GM12878 (cell line): ENCODE measurements at regions not wholly inside any gene's neighbourhood (a gene's known extent, or its start where the extent isn't known, plus 50 kb on each side); places are given as distances from the start of the nearest gene placed in this dataset.

ENCODE experiments used
- CEBPB ChIP-seq, 2 experiments: fragments of 150-350 bp in 1 of 2; IDR thresholded peaks; 2 replicates each; pipeline ENCODE4 v1.6.1; 2012 to 2014; ENCODE audit warnings: low read depth in 2 of 2, low read length in 2 of 2, borderline replicate concordance in 1 of 2, inconsistent platforms in 1 of 2
- CHD1 ChIP-seq: IDR thresholded peaks from 2 replicates; pipeline ENCODE4 v1.6.1; 2012; ENCODE audit warnings: low read depth, low read length, improper control_type of control experiment
- EZH2 ChIP-seq: IDR thresholded peaks from 2 replicates; pipeline ENCODE4 v1.6.1; 2012; ENCODE audit warnings: low read depth, mild to moderate bottlenecking, control low read depth, inconsistent platforms, low read length, borderline replicate concordance; ENCODE audit not compliant: control insufficient read depth
- JUND ChIP-seq: IDR thresholded peaks from 2 replicates; pipeline ENCODE4 v1.6.1; 2012; ENCODE audit warnings: low read depth, mild to moderate bottlenecking, low read length, improper control_type of control experiment, moderate library complexity
- KDM1A ChIP-seq: fragments of 200-600 bp; sonication (generic); IDR thresholded peaks from 2 replicates; pipeline ENCODE4 v1.6.1; 2016; ENCODE audit warnings: borderline replicate concordance
- MAX ChIP-seq: IDR thresholded peaks from 2 replicates; pipeline ENCODE4 v1.6.1; 2012; ENCODE audit warnings: low read depth, low read length, improper control_type of control experiment
- NFYA ChIP-seq: IDR thresholded peaks from 2 replicates; pipeline ENCODE4 v1.6.1; 2011; ENCODE audit warnings: low read depth, mild to moderate bottlenecking, low read length, improper control_type of control experiment, borderline replicate concordance
- POLR2A ChIP-seq: IDR thresholded peaks from 2 replicates; pipeline ENCODE4 v1.6.1; 2011; ENCODE audit warnings: low read depth, mild to moderate bottlenecking, low read length
- STAT1 ChIP-seq: fragments of 450-650 bp; conservative IDR thresholded peaks from 2 replicates; pipeline ENCODE4 v1.6.1; 2014; ENCODE audit warnings: antibody characterized with exemption, mild to moderate bottlenecking
- SUPT20H ChIP-seq: IDR thresholded peaks from 2 replicates; pipeline ENCODE4 v1.6.1; 2011; ENCODE audit warnings: low read depth, mild to moderate bottlenecking, low read length, moderate library complexity, borderline replicate concordance; ENCODE audit not compliant: control insufficient read depth
- TF ChIP-seq, protein P1 (sequence below), 3 experiments: IDR thresholded peaks in 2 of 3; conservative IDR thresholded peaks in 1 of 3; 2 replicates each; pipeline ENCODE4 v1.5.1; 2011; ENCODE audit warnings: low read depth in 3 of 3, low read length in 3 of 3, mild to moderate bottlenecking in 3 of 3, control low read depth in 2 of 3, moderate library complexity in 2 of 3, inconsistent platforms in 1 of 3, mixed read lengths in 1 of 3; ENCODE audit not compliant: control insufficient read depth in 2 of 3, insufficient read depth in 1 of 3; ENCODE audit errors: extremely low read depth in 1 of 3
- TF ChIP-seq, protein P2 (sequence below): fragments of 450-650 bp; IDR thresholded peaks from 2 replicates; pipeline ENCODE4 v1.6.1; 2017; ENCODE audit warnings: mild to moderate bottlenecking, moderate library complexity
- TF ChIP-seq, protein P3 (sequence below): IDR thresholded peaks from 2 replicates; pipeline ENCODE4 v1.6.1; 2012; ENCODE audit warnings: mild to moderate bottlenecking, low read depth, low read length
- TF ChIP-seq, protein P4 (sequence below): fragments of 450-650 bp; IDR thresholded peaks from 2 replicates; pipeline ENCODE4 v1.6.1; 2014; ENCODE audit warnings: mild to moderate bottlenecking

DNA sequence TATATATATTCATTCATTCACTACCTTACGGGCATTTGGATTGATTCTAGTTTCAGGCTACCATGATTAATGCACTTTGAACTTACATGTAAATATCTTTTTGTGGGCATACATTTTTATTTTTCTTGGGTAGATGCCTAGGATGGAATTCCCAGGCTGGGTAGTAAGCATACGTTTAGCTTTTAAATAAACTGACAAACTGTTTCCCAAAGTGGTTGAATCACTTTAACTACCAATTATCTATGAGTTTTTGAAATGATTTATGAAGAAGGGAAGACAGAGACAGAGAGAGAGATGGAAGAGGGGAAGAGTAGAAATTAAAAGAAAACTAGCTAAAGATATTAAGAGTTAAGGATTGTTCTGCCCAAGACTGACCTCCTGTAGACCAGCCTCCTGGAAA is 612.6 kb downstream of the PSAT1 start:
- TF ChIP-seq, protein P1, sequence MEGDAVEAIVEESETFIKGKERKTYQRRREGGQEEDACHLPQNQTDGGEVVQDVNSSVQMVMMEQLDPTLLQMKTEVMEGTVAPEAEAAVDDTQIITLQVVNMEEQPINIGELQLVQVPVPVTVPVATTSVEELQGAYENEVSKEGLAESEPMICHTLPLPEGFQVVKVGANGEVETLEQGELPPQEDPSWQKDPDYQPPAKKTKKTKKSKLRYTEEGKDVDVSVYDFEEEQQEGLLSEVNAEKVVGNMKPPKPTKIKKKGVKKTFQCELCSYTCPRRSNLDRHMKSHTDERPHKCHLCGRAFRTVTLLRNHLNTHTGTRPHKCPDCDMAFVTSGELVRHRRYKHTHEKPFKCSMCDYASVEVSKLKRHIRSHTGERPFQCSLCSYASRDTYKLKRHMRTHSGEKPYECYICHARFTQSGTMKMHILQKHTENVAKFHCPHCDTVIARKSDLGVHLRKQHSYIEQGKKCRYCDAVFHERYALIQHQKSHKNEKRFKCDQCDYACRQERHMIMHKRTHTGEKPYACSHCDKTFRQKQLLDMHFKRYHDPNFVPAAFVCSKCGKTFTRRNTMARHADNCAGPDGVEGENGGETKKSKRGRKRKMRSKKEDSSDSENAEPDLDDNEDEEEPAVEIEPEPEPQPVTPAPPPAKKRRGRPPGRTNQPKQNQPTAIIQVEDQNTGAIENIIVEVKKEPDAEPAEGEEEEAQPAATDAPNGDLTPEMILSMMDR (IDR thresholded peaks at IDR 0.05 in 2 of 3, conservative IDR thresholded peaks at IDR 0.05 in 1 of 3; ENCODE audit: control insufficient read depth in 2 of 3, extremely low read depth in 1 of 3, insufficient read depth in 1 of 3, low read depth in 3 of 3, low read length in 3 of 3): no peak
- TF ChIP-seq CEBPB (IDR thresholded peaks at IDR 0.05; ENCODE audit: borderline replicate concordance in 1 of 2, low read depth in 2 of 2, low read length in 2 of 2): no peak
- TF ChIP-seq, protein P2, sequence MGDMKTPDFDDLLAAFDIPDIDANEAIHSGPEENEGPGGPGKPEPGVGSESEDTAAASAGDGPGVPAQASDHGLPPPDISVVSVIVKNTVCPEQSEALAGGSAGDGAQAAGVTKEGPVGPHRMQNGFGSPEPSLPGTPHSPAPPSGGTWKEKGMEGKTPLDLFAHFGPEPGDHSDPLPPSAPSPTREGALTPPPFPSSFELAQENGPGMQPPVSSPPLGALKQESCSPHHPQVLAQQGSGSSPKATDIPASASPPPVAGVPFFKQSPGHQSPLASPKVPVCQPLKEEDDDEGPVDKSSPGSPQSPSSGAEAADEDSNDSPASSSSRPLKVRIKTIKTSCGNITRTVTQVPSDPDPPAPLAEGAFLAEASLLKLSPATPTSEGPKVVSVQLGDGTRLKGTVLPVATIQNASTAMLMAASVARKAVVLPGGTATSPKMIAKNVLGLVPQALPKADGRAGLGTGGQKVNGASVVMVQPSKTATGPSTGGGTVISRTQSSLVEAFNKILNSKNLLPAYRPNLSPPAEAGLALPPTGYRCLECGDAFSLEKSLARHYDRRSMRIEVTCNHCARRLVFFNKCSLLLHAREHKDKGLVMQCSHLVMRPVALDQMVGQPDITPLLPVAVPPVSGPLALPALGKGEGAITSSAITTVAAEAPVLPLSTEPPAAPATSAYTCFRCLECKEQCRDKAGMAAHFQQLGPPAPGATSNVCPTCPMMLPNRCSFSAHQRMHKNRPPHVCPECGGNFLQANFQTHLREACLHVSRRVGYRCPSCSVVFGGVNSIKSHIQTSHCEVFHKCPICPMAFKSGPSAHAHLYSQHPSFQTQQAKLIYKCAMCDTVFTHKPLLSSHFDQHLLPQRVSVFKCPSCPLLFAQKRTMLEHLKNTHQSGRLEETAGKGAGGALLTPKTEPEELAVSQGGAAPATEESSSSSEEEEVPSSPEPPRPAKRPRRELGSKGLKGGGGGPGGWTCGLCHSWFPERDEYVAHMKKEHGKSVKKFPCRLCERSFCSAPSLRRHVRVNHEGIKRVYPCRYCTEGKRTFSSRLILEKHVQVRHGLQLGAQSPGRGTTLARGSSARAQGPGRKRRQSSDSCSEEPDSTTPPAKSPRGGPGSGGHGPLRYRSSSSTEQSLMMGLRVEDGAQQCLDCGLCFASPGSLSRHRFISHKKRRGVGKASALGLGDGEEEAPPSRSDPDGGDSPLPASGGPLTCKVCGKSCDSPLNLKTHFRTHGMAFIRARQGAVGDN: no peak
- TF ChIP-seq MAX: no peak
- no peak for TF ChIP-seq NFYA
- TF ChIP-seq, protein P3, sequence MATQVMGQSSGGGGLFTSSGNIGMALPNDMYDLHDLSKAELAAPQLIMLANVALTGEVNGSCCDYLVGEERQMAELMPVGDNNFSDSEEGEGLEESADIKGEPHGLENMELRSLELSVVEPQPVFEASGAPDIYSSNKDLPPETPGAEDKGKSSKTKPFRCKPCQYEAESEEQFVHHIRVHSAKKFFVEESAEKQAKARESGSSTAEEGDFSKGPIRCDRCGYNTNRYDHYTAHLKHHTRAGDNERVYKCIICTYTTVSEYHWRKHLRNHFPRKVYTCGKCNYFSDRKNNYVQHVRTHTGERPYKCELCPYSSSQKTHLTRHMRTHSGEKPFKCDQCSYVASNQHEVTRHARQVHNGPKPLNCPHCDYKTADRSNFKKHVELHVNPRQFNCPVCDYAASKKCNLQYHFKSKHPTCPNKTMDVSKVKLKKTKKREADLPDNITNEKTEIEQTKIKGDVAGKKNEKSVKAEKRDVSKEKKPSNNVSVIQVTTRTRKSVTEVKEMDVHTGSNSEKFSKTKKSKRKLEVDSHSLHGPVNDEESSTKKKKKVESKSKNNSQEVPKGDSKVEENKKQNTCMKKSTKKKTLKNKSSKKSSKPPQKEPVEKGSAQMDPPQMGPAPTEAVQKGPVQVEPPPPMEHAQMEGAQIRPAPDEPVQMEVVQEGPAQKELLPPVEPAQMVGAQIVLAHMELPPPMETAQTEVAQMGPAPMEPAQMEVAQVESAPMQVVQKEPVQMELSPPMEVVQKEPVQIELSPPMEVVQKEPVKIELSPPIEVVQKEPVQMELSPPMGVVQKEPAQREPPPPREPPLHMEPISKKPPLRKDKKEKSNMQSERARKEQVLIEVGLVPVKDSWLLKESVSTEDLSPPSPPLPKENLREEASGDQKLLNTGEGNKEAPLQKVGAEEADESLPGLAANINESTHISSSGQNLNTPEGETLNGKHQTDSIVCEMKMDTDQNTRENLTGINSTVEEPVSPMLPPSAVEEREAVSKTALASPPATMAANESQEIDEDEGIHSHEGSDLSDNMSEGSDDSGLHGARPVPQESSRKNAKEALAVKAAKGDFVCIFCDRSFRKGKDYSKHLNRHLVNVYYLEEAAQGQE: no peak
- TF ChIP-seq JUND: no peak
- TF ChIP-seq CHD1: no peak
- TF ChIP-seq STAT1: no peak
- TF ChIP-seq SUPT20H: no peak
- TF ChIP-seq POLR2A: no peak
- TF ChIP-seq, protein P4, sequence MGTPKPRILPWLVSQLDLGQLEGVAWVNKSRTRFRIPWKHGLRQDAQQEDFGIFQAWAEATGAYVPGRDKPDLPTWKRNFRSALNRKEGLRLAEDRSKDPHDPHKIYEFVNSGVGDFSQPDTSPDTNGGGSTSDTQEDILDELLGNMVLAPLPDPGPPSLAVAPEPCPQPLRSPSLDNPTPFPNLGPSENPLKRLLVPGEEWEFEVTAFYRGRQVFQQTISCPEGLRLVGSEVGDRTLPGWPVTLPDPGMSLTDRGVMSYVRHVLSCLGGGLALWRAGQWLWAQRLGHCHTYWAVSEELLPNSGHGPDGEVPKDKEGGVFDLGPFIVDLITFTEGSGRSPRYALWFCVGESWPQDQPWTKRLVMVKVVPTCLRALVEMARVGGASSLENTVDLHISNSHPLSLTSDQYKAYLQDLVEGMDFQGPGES: no peak
- no peak for TF ChIP-seq KDM1A
- no peak for TF ChIP-seq EZH2
